B cell (primary cell): ENCODE measurements at regions not wholly inside any gene's neighbourhood (a gene's known extent, or its start where the extent isn't known, plus 50 kb on each side); places are given as distances from the start of the nearest gene placed in this dataset.

ENCODE experiments used
- ATAC-seq: fragments of 200-7000 bp; cut with Tn5 transposase; one replicate; pipeline ENCODE4 v1.10.0; 2021; ENCODE audit warnings: low read depth, mild to moderate bottlenecking, moderate number of reproducible peaks, moderate library complexity
- CTCF ChIA-PET: fragments of 350-600 bp; sonication (Branson Sonifier 250); formaldehyde crosslinking; loops from one replicate; lab custom pipeline; 2021; ENCODE audit warnings: antibody characterized with exemption, inconsistent platforms; lab: Charles Lee
- POLR2A ChIA-PET: fragments of 350-600 bp; sonication (Branson Sonifier 250); formaldehyde crosslinking; loops from one replicate; lab custom pipeline; 2021; ENCODE audit warnings: antibody characterized with exemption; lab: Charles Lee
- DNase-seq: peaks from one replicate; pipeline ENCODE4 v3.0.0; 2013
- H2AFZ ChIP-seq: 2 replicates; pipeline ENCODE4 v1.6.1; 2012; ENCODE audit warnings: mild to moderate bottlenecking, low read depth, low read length; ENCODE audit not compliant: insufficient read depth, poor library complexity, severe bottlenecking
- H3K27ac ChIP-seq, 2 donors: 1 replicate in 1 of 2; 2 replicates in 1 of 2; pipeline ENCODE4 v1.5.1; 2012 to 2013; ENCODE audit warnings: low read length in 2 of 2, mild to moderate bottlenecking in 2 of 2, moderate library complexity in 1 of 2
- H3K27me3 ChIP-seq, 4 experiments: fragments of 200-600 bp in 1 of 4; sonication (generic) in 1 of 4; replicated peaks in 1 of 4; 1 replicate in 2 of 4; 2 replicates in 2 of 4; pipeline versions ENCODE4 v1.6.1 to v1.7.0; 2013 to 2016; ENCODE audit warnings: low read length in 3 of 4, mild to moderate bottlenecking in 2 of 4, mixed read lengths in 1 of 4, moderate library complexity in 1 of 4; ENCODE audit not compliant: insufficient read depth in 4 of 4, control insufficient read depth in 3 of 4; ENCODE audit errors: control extremely low read depth in 1 of 4
- H3K36me3 ChIP-seq, 2 experiments: replicated peaks in 1 of 2; 1 replicate in 1 of 2; 2 replicates in 1 of 2; pipeline versions ENCODE4 v1.6.1 to v1.7.1; 2013; ENCODE audit warnings: low read length in 1 of 2; ENCODE audit not compliant: insufficient read depth in 2 of 2, control insufficient read depth in 1 of 2; ENCODE audit errors: control extremely low read depth in 1 of 2, extremely low read depth in 1 of 2
- H3K4me1 ChIP-seq, 2 donors: fragments of 200-600 bp in 1 of 2; sonication (generic) in 1 of 2; 1 replicate in 1 of 2; 2 replicates in 1 of 2; pipeline versions ENCODE4 v1.5.1 to v1.6.1; 2013 to 2017; ENCODE audit warnings: low read length in 2 of 2; ENCODE audit not compliant: control insufficient read depth in 2 of 2, insufficient read depth in 2 of 2
- H3K4me2 ChIP-seq: replicated peaks from 2 replicates; pipeline ENCODE3; 2012; ENCODE audit warnings: mild to moderate bottlenecking, low read depth, low read length; ENCODE audit not compliant: poor library complexity, severe bottlenecking
- H3K4me3 ChIP-seq, 5 experiments: fragments of 200-600 bp in 1 of 5; sonication (generic) in 1 of 5; 1 replicate in 3 of 5; 2 replicates in 2 of 5; pipeline versions ENCODE4 v1.5.1 to v1.7.0; 2011 to 2016; ENCODE audit warnings: low read length in 4 of 5, mild to moderate bottlenecking in 4 of 5, low read depth in 2 of 5, control low read depth in 1 of 5, moderate library complexity in 1 of 5; ENCODE audit not compliant: insufficient read depth in 1 of 5; ENCODE audit errors: control extremely low read depth in 1 of 5, extremely low read depth in 1 of 5
- H3K79me2 ChIP-seq: fragments of 200-600 bp; sonication (generic); one replicate; pipeline ENCODE4 v1.6.0; 2016; ENCODE audit warnings: low read length; ENCODE audit not compliant: control insufficient read depth, insufficient read depth
- H3K9ac ChIP-seq: fragments of 200-600 bp; sonication (generic); 2 replicates; pipeline ENCODE4 v1.6.1; 2017; ENCODE audit warnings: mild to moderate bottlenecking, low read length, moderate library complexity
- H3K9me3 ChIP-seq, 3 donors: one replicate each; pipeline versions ENCODE4 v1.6.1 to v1.7.1; 2013; ENCODE audit warnings: low read length in 2 of 3; ENCODE audit not compliant: control insufficient read depth in 2 of 3, insufficient read depth in 1 of 3; ENCODE audit errors: control extremely low read depth in 1 of 3
- H4K20me1 ChIP-seq: 2 replicates; pipeline ENCODE4 v1.6.0; 2012; ENCODE audit warnings: mild to moderate bottlenecking, low read length; ENCODE audit not compliant: insufficient read depth, control insufficient read depth, poor library complexity, severe bottlenecking
- H3K27ac Mint-ChIP-seq: one replicate; pipeline ENCODE4 v1.8.0; 2021; ENCODE audit warnings: mixed read lengths
- H3K27me3 Mint-ChIP-seq: one replicate; pipeline ENCODE4 v1.8.0; 2021; ENCODE audit warnings: mixed read lengths
- H3K4me1 Mint-ChIP-seq: one replicate; pipeline ENCODE4 v1.8.0; 2021; ENCODE audit warnings: mixed read lengths
- H3K4me3 Mint-ChIP-seq: one replicate; pipeline ENCODE4 v1.8.0; 2021; ENCODE audit warnings: mixed read lengths
- H3K9me3 Mint-ChIP-seq: one replicate; pipeline ENCODE4 v1.8.0; 2022; ENCODE audit warnings: mixed read lengths; ENCODE audit not compliant: insufficient read depth
- CTCF ChIP-seq: fragments of 200-600 bp; IDR thresholded peaks from one replicate; pipeline ENCODE4 v1.8.0; 2022; ENCODE audit warnings: antibody characterized with exemption, mild to moderate bottlenecking
- EZH2 ChIP-seq: IDR thresholded peaks from 2 replicates; pipeline ENCODE4 v1.6.1; 2012; ENCODE audit warnings: borderline replicate concordance, low read depth, mild to moderate bottlenecking, moderate library complexity, low read length; ENCODE audit not compliant: insufficient read depth, poor library complexity, severe bottlenecking
- WGBS: methylation state at CpG from one replicate; pipeline ENCODE4 v1.1.5; 2013; ENCODE audit warnings: missing lambda C conversion rate; ENCODE audit not compliant: insufficient coverage; 5-methylcytosine and 5-hydroxymethylcytosine counted together
- intact Hi-C: fragments of 100-400 bp; cut with micrococcal nuclease; formaldehyde crosslinking; loops from one replicate; pipeline ENCODE4 v1.10.0; 2022

- 71% methylated on average over 1 of the region's 1 CpG for WGBS
- intact Hi-C loops: no loop called here
Measured at GRCh38 chr13:109426690-109426990, 359.7 kb downstream of the IRS2 start.

More at GRCh38 chr13:109426690-109426990, 359.7 kb downstream of the IRS2 start:
- no peak overlapping the region for H3K4me2 ChIP-seq
- peaks cover 0 to 3% (median 0%) of the 10 kb centered on the region in 3 donors for H3K9me3 ChIP-seq
- H3K4me3 ChIP-seq: no peak overlapping the region
- H3K4me1 ChIP-seq: no peaks in the 10 kb centered on the region
- no peaks in the 10 kb centered on the region for H4K20me1 ChIP-seq
- no peak overlapping the region for H3K9ac ChIP-seq
- no peaks in the 10 kb centered on the region for H3K36me3 ChIP-seq
- no peaks in the 10 kb centered on the region for H3K27me3 Mint-ChIP-seq
- ChIA-PET POLR2A (no interaction called here), CTCF (no interaction called here)
- H3K79me2 ChIP-seq: no peaks in the 10 kb centered on the region
- no peak overlapping the region for H3K27ac ChIP-seq
- H3K9me3 Mint-ChIP-seq: peaks cover 2% of the 10 kb centered on the region
- no peak overlapping the region for H2AFZ ChIP-seq
- no peak overlapping the region for H3K27ac Mint-ChIP-seq
- DNase-seq: no peak
- no peaks in the 10 kb centered on the region for H3K27me3 ChIP-seq
- no peak overlapping the region for H3K4me3 Mint-ChIP-seq
- no peaks in the 10 kb centered on the region for H3K4me1 Mint-ChIP-seq
- no peak for ATAC-seq
- TF ChIP-seq CTCF (no peak), EZH2 (no peak)
